SKM-1 (cell line): ENCODE measurements at regions not wholly inside any gene's neighbourhood (a gene's known extent, or its start where the extent isn't known, plus 50 kb on each side); places are given as distances from the start of the nearest gene placed in this dataset.

Experiments used
- DNase-seq: peaks from one replicate; lab custom pipeline; 2025; ENCODE audit not compliant: unreplicated experiment; lab: John Stamatoyannopoulos, UW

GRCh38 chr4:3852309-3852708 lies 86.1 kb downstream of the ADRA2C start:
- DNase-seq: no peak

GRCh38 chr4:3852711-3853110 lies 86.5 kb downstream of the ADRA2C start:
- no peak for DNase-seq

- no peak for DNase-seq
Measured at GRCh38 chr4:3853388-3854035, 87.3 kb downstream of the ADRA2C start.

GRCh38 chr4:3854661-3855060 lies 88.5 kb downstream of the ADRA2C start:
- DNase-seq: no peak

GRCh38 chr4:3855646-3856045 lies 89.5 kb downstream of the ADRA2C start:
- DNase-seq: no peak

- DNase-seq: no peak
Measured at GRCh38 chr4:3856604-3857204, 90.5 kb downstream of the ADRA2C start.

GRCh38 chr4:3857269-3857926 lies 91.2 kb downstream of the ADRA2C start:
- no peak for DNase-seq

GRCh38 chr4:3858046-3858730 lies 92.0 kb downstream of the ADRA2C start:
- DNase-seq: no peak

GRCh38 chr4:3858765-3859388 lies 92.7 kb downstream of the ADRA2C start:
- no peak for DNase-seq

GRCh38 chr4:3859571-3859970 lies 93.4 kb downstream of the ADRA2C start:
- no peak for DNase-seq

GRCh38 chr4:3860061-3860912 lies 94.1 kb downstream of the ADRA2C start:
- no peak for DNase-seq

GRCh38 chr4:3860913-3861636 lies 94.9 kb downstream of the ADRA2C start:
- no peak for DNase-seq

- DNase-seq: no peak
Measured at GRCh38 chr4:3861720-3862639, 95.8 kb downstream of the ADRA2C start.

- DNase-seq: no peak
Measured at GRCh38 chr4:3862640-3863420, 96.6 kb downstream of the ADRA2C start.

- DNase-seq: no peak
Measured at GRCh38 chr4:3863841-3864741, 97.9 kb downstream of the ADRA2C start.

GRCh38 chr4:3864742-3865721 lies 98.8 kb downstream of the ADRA2C start:
- no peak for DNase-seq
